Endothelial cell of umbilical vein (primary cell): ENCODE measurements at regions not wholly inside any gene's neighbourhood (a gene's known extent, or its start where the extent isn't known, plus 50 kb on each side); places are given as distances from the start of the nearest gene placed in this dataset.

Experiments used
- BruUV-seq: library from RNA; stranded (reverse); fragments of 400-500 nt; replicated peaks from 2 replicates; lab custom pipeline; 2021; lab: Mats Ljungman, UMichigan
- CTCF ChIA-PET: fragments of 300-600, 350-600 bp; sonication (Branson Sonifier 250); formaldehyde crosslinking; loops from one replicate; lab custom pipeline; 2021; ENCODE audit warnings: antibody characterized with exemption, inconsistent platforms; lab: Charles Lee
- POLR2A ChIA-PET: fragments of 300-600, 350-600 bp; sonication (Branson Sonifier 250); formaldehyde crosslinking; loops from one replicate; lab custom pipeline; 2021; ENCODE audit warnings: antibody characterized with exemption, inconsistent platforms; lab: Charles Lee
- DNase-seq: peaks from one replicate; pipeline ENCODE4 v3.0.0-alpha.2; 2011; ENCODE audit warnings: low read depth, low spot score
- FAIRE-seq: peaks from 2 replicates; lab custom pipeline; 2011; peaks lifted over from hg19 to GRCh38; lab: Jason Lieb, UNC
- H2AFZ ChIP-seq: 2 replicates; pipeline ENCODE4 v1.6.0; 2012; ENCODE audit warnings: low read depth, low read length, control low read depth, inconsistent platforms
- H3K27ac ChIP-seq: 2 replicates; pipeline ENCODE4 v1.5.1; 2011; ENCODE audit warnings: low read depth, mild to moderate bottlenecking, control low read depth, low read length, moderate library complexity; ENCODE audit not compliant: insufficient read depth
- H3K27me3 ChIP-seq, 2 experiments: 2 replicates each; pipeline versions ENCODE4 v1.6.0 to v1.6.1; 2011; ENCODE audit warnings: low read length in 2 of 2, mixed read lengths in 1 of 2; ENCODE audit not compliant: control insufficient read depth in 2 of 2, insufficient read depth in 2 of 2
- H3K36me3 ChIP-seq, 2 experiments: 2 replicates in 1 of 2; 3 replicates in 1 of 2; pipeline ENCODE4 v1.5.1; 2011; ENCODE audit warnings: low read length in 2 of 2, mild to moderate bottlenecking in 1 of 2, moderate library complexity in 1 of 2; ENCODE audit not compliant: control insufficient read depth in 2 of 2, insufficient read depth in 2 of 2; ENCODE audit errors: extremely low read depth in 1 of 2
- H3K4me1 ChIP-seq: 3 replicates; pipeline ENCODE4 v1.5.1; 2011; ENCODE audit warnings: mild to moderate bottlenecking, low read length; ENCODE audit not compliant: control insufficient read depth, insufficient read depth; ENCODE audit errors: extremely low read depth
- H3K4me2 ChIP-seq: 2 replicates; pipeline ENCODE4 v1.6.1; 2011; ENCODE audit warnings: low read length, control low read depth, mixed read lengths; ENCODE audit not compliant: insufficient read depth
- H3K4me3 ChIP-seq, 3 experiments: fragments of 200-600 bp in 1 of 3; sonication (generic), shearing (Covaris generic) in 1 of 3; replicated peaks in 1 of 3; 2 replicates each; pipeline ENCODE4 v1.5.1; 2011 to 2016; ENCODE audit warnings: control low read depth in 3 of 3, low read length in 3 of 3, mild to moderate bottlenecking in 2 of 3, inconsistent platforms in 1 of 3, low read depth in 1 of 3, moderate library complexity in 1 of 3; ENCODE audit not compliant: insufficient read depth in 1 of 3
- H3K79me2 ChIP-seq: 2 replicates; pipeline ENCODE4 v1.6.0; 2012; ENCODE audit warnings: low read length, inconsistent platforms; ENCODE audit not compliant: control insufficient read depth, insufficient read depth
- H3K9ac ChIP-seq: replicated peaks from 2 replicates; pipeline ENCODE3; 2011; ENCODE audit warnings: low read length, control low read depth; ENCODE audit not compliant: insufficient read depth; ENCODE audit errors: extremely low read depth
- H3K9me1 ChIP-seq: replicated peaks from 3 replicates; pipeline ENCODE4 v1.6.0; 2011; ENCODE audit warnings: mild to moderate bottlenecking, low read length; ENCODE audit not compliant: control insufficient read depth, insufficient read depth; ENCODE audit errors: extremely low read depth
- H3K9me3 ChIP-seq: replicated peaks from 2 replicates; pipeline ENCODE4 v1.5.1; 2012; ENCODE audit warnings: low read length, inconsistent platforms; ENCODE audit not compliant: control insufficient read depth, insufficient read depth
- H4K20me1 ChIP-seq: replicated peaks from 2 replicates; pipeline ENCODE3; 2011; ENCODE audit warnings: mild to moderate bottlenecking, low read length; ENCODE audit not compliant: control insufficient read depth, insufficient read depth; ENCODE audit errors: extremely low read depth
- CTCF ChIP-seq, 2 donors: IDR thresholded peaks; 1 replicate in 1 of 2; 2 replicates in 1 of 2; pipeline ENCODE4 v1.5.1; 2011; ENCODE audit warnings: low read length in 2 of 2, mild to moderate bottlenecking in 2 of 2, moderate library complexity in 2 of 2, control low read depth in 1 of 2, inconsistent platforms in 1 of 2, low read depth in 1 of 2; ENCODE audit not compliant: insufficient read depth in 1 of 2; ENCODE audit errors: extremely low read depth in 1 of 2
- EZH2 ChIP-seq: IDR thresholded peaks from 2 replicates; pipeline ENCODE4 v1.6.1; 2012; ENCODE audit warnings: borderline replicate concordance, low read depth, mild to moderate bottlenecking, moderate library complexity, low read length, inconsistent platforms; ENCODE audit not compliant: severe bottlenecking
- FOS ChIP-seq: IDR thresholded peaks from 2 replicates; pipeline ENCODE4 v1.6.1; 2011; ENCODE audit warnings: mild to moderate bottlenecking, low read length, moderate library complexity, borderline replicate concordance; ENCODE audit not compliant: insufficient read depth
- GATA2 ChIP-seq: IDR thresholded peaks from 2 replicates; pipeline ENCODE4 v1.7.0; 2011; ENCODE audit warnings: low read depth, mild to moderate bottlenecking, moderate library complexity, mixed read lengths, low read length; ENCODE audit not compliant: insufficient read length, insufficient read depth
- JUN ChIP-seq: IDR thresholded peaks from 2 replicates; pipeline ENCODE4 v1.6.1; 2011; ENCODE audit warnings: borderline replicate concordance, low read depth; ENCODE audit not compliant: insufficient read length, insufficient read depth
- MAX ChIP-seq: IDR thresholded peaks from 2 replicates; pipeline ENCODE4 v1.6.1; 2011; ENCODE audit not compliant: insufficient read depth, insufficient read length
- MYC ChIP-seq: IDR thresholded peaks from one replicate; pipeline ENCODE4 v1.6.1; 2011; ENCODE audit warnings: mild to moderate bottlenecking, low read depth, low read length
- POLR2A ChIP-seq: IDR thresholded peaks from 2 replicates; pipeline ENCODE4 v1.6.1; 2012; ENCODE audit warnings: low read depth, mild to moderate bottlenecking, control low read depth, low read length
- POLR2AphosphoS5 ChIP-seq: IDR thresholded peaks from 2 replicates; pipeline ENCODE4 v1.6.1; 2012; ENCODE audit warnings: low read depth, mild to moderate bottlenecking, control low read depth, low read length, moderate library complexity; ENCODE audit not compliant: insufficient read depth
- dilution Hi-C: fragments of 300-500 bp; cut with MboI; formaldehyde crosslinking; loops from one replicate; pipeline ENCODE4 v1.15.0; 2019; ENCODE audit warnings: low sequenced_read_pairs; ENCODE audit not compliant: extremely low pct_ligation_motif_present
- intact Hi-C: fragments of 100-400 bp; cut with micrococcal nuclease; formaldehyde crosslinking; loops from one replicate; pipeline ENCODE4 v1.10.0; 2022

- ChIA-PET CTCF (no interaction called here), POLR2A (no interaction called here)
- H3K4me3 ChIP-seq, result no peak overlapping the region
- H3K9ac ChIP-seq, result no peak overlapping the region
- no TSS peak for BruUV-seq
- no peak overlapping the region for H2AFZ ChIP-seq
- no peak overlapping the region for H3K27ac ChIP-seq
- DNase-seq (no peak), FAIRE-seq (no peak)
- H3K4me2 ChIP-seq, result no peak overlapping the region
- H3K27me3 ChIP-seq, result no peaks in the 10 kb centered on the region
- TF ChIP-seq FOS, result no peak
- TF ChIP-seq JUN, result no peak
- no peak for TF ChIP-seq POLR2A
- no peak for TF ChIP-seq MAX
- TF ChIP-seq EZH2, result no peak
- no peak for TF ChIP-seq GATA2
- no peak for TF ChIP-seq MYC
- no peak for TF ChIP-seq POLR2AphosphoS5
- no peak for TF ChIP-seq CTCF (IDR thresholded peaks at IDR 0.05; ENCODE audit: extremely low read depth in 1 of 2, insufficient read depth in 1 of 2, low read depth in 1 of 2, low read length in 2 of 2)
- intact Hi-C loops (no loop called here), dilution Hi-C loops (no loop called here)
- H4K20me1 ChIP-seq, result no peaks in the 10 kb centered on the region
- H3K9me1 ChIP-seq, result no peaks in the 10 kb centered on the region
- no peaks in the 10 kb centered on the region for H3K36me3 ChIP-seq
- no peaks in the 10 kb centered on the region for H3K9me3 ChIP-seq
- no peaks in the 10 kb centered on the region for H3K4me1 ChIP-seq
- H3K79me2 ChIP-seq, result no peaks in the 10 kb centered on the region
These were observed 775.1 kb downstream of the BRD1 start for GRCh38 chr22:49052560-49052959.
